ENCODE measurements at regions not wholly inside any gene's neighbourhood (a gene's known extent, or its start where the extent isn't known, plus 50 kb on each side); places are given as distances from the start of the nearest gene placed in this dataset.

- TF ChIP-seq CTCF (conservative IDR thresholded peaks at IDR 0.05) (no peak), ZFX (IDR thresholded peaks at IDR 0.05) (no peak)
Observed at GRCh38 chr2:5758346-5758745, 66.2 kb downstream of the SOX11 start.
